ENCODE measurements at regions not wholly inside any gene's neighbourhood (a gene's known extent, or its start where the extent isn't known, plus 50 kb on each side); places are given as distances from the start of the nearest gene placed in this dataset.

GRCh38 chr13:48783695-48784230 lies 130.0 kb downstream of the CYSLTR2 start:
- DNase-seq (ENCODE audit: insufficient read length), result no peak
- TF ChIP-seq POLR2AphosphoS5 (IDR thresholded peaks at IDR 0.05; ENCODE audit: low read depth, low read length), result no peak
- TF ChIP-seq POLR2A (IDR thresholded peaks at IDR 0.05; ENCODE audit: low read depth, low read length), result no peak
- TF ChIP-seq TAF1 (IDR thresholded peaks at IDR 0.05; ENCODE audit: borderline replicate concordance, low read depth, low read length), result no peak
- FAIRE-seq, result no peak

GRCh38 chr13:48784916-48785548 lies 131.3 kb downstream of the CYSLTR2 start:
- TF ChIP-seq POLR2AphosphoS5 (IDR thresholded peaks at IDR 0.05; ENCODE audit: low read depth, low read length), result no peak
- no peak for TF ChIP-seq TAF1 (IDR thresholded peaks at IDR 0.05; ENCODE audit: borderline replicate concordance, low read depth, low read length)
- no peak for TF ChIP-seq POLR2A (IDR thresholded peaks at IDR 0.05; ENCODE audit: low read depth, low read length)
- no peak for DNase-seq (ENCODE audit: insufficient read length)
- no peak for FAIRE-seq

- no peak for TF ChIP-seq TAF1 (IDR thresholded peaks at IDR 0.05; ENCODE audit: borderline replicate concordance, low read depth, low read length)
- no peak for TF ChIP-seq POLR2AphosphoS5 (IDR thresholded peaks at IDR 0.05; ENCODE audit: low read depth, low read length)
- TF ChIP-seq POLR2A (IDR thresholded peaks at IDR 0.05; ENCODE audit: low read depth, low read length), result no peak
- FAIRE-seq, result no peak
- no peak for DNase-seq (ENCODE audit: insufficient read length)
Measured at GRCh38 chr13:48790199-48790598, 136.5 kb downstream of the CYSLTR2 start.

GRCh38 chr13:48790966-48791365 lies 137.2 kb downstream of the CYSLTR2 start:
- no peak for FAIRE-seq

GRCh38 chr13:48797127-48797526 lies 143.4 kb downstream of the CYSLTR2 start:
- DNase-seq (ENCODE audit: insufficient read length), result no peak
- TF ChIP-seq TAF1 (IDR thresholded peaks at IDR 0.05; ENCODE audit: borderline replicate concordance, low read depth, low read length), result no peak
- no peak for TF ChIP-seq POLR2A (IDR thresholded peaks at IDR 0.05; ENCODE audit: low read depth, low read length)
- no peak for TF ChIP-seq POLR2AphosphoS5 (IDR thresholded peaks at IDR 0.05; ENCODE audit: low read depth, low read length)
- FAIRE-seq, result no peak

More at GRCh38 chr13:48790966-48791365, 137.2 kb downstream of the CYSLTR2 start:
- no peak for DNase-seq (ENCODE audit: insufficient read length)
- no peak for TF ChIP-seq TAF1 (IDR thresholded peaks at IDR 0.05; ENCODE audit: borderline replicate concordance, low read depth, low read length)
- TF ChIP-seq POLR2AphosphoS5 (IDR thresholded peaks at IDR 0.05; ENCODE audit: low read depth, low read length), result no peak
- no peak for TF ChIP-seq POLR2A (IDR thresholded peaks at IDR 0.05; ENCODE audit: low read depth, low read length)

GRCh38 chr13:48797761-48798160 lies 144.0 kb downstream of the CYSLTR2 start:
- FAIRE-seq, result no peak
- DNase-seq (ENCODE audit: insufficient read length), result no peak
- TF ChIP-seq TAF1 (IDR thresholded peaks at IDR 0.05; ENCODE audit: borderline replicate concordance, low read depth, low read length) (no peak), POLR2AphosphoS5 (IDR thresholded peaks at IDR 0.05; ENCODE audit: low read depth, low read length) (no peak)

GRCh38 chr13:48798180-48798579 lies 144.5 kb downstream of the CYSLTR2 start:
- DNase-seq (ENCODE audit: insufficient read length) (no peak), FAIRE-seq (no peak)
- no peak for TF ChIP-seq POLR2AphosphoS5 (IDR thresholded peaks at IDR 0.05; ENCODE audit: low read depth, low read length)
- TF ChIP-seq TAF1 (IDR thresholded peaks at IDR 0.05; ENCODE audit: borderline replicate concordance, low read depth, low read length), result no peak
- no peak for TF ChIP-seq POLR2A (IDR thresholded peaks at IDR 0.05; ENCODE audit: low read depth, low read length)

- no peak for TF ChIP-seq POLR2A (IDR thresholded peaks at IDR 0.05; ENCODE audit: low read depth, low read length)
- TF ChIP-seq POLR2AphosphoS5 (IDR thresholded peaks at IDR 0.05; ENCODE audit: low read depth, low read length), result no peak
- TF ChIP-seq TAF1 (IDR thresholded peaks at IDR 0.05; ENCODE audit: borderline replicate concordance, low read depth, low read length), result no peak
- FAIRE-seq (no peak), DNase-seq (ENCODE audit: insufficient read length) (no peak)
Measured at GRCh38 chr13:48801255-48801654, 147.5 kb downstream of the CYSLTR2 start.

- TF ChIP-seq TAF1 (IDR thresholded peaks at IDR 0.05; ENCODE audit: borderline replicate concordance, low read depth, low read length), result no peak
- no peak for TF ChIP-seq POLR2A (IDR thresholded peaks at IDR 0.05; ENCODE audit: low read depth, low read length)
- no peak for TF ChIP-seq POLR2AphosphoS5 (IDR thresholded peaks at IDR 0.05; ENCODE audit: low read depth, low read length)
- FAIRE-seq (no peak), DNase-seq (ENCODE audit: insufficient read length) (no peak)
Measured at GRCh38 chr13:48804821-48805601, 151.3 kb downstream of the CYSLTR2 start.

GRCh38 chr13:48806522-48806921 lies 152.8 kb downstream of the CYSLTR2 start:
- FAIRE-seq, result no peak
- TF ChIP-seq TAF1 (IDR thresholded peaks at IDR 0.05; ENCODE audit: borderline replicate concordance, low read depth, low read length) (no peak), POLR2A (IDR thresholded peaks at IDR 0.05; ENCODE audit: low read depth, low read length) (no peak), POLR2AphosphoS5 (IDR thresholded peaks at IDR 0.05; ENCODE audit: low read depth, low read length) (no peak)
- no peak for DNase-seq (ENCODE audit: insufficient read length)

- TF ChIP-seq TAF1 (IDR thresholded peaks at IDR 0.05; ENCODE audit: borderline replicate concordance, low read depth, low read length), result no peak
- no peak for TF ChIP-seq POLR2A (IDR thresholded peaks at IDR 0.05; ENCODE audit: low read depth, low read length)
- no peak for TF ChIP-seq POLR2AphosphoS5 (IDR thresholded peaks at IDR 0.05; ENCODE audit: low read depth, low read length)
- DNase-seq (ENCODE audit: insufficient read length) (no peak), FAIRE-seq (no peak)
Measured at GRCh38 chr13:48808683-48809082, 155.0 kb downstream of the CYSLTR2 start.

GRCh38 chr13:48810013-48810412 lies 156.3 kb downstream of the CYSLTR2 start:
- FAIRE-seq (no peak), DNase-seq (ENCODE audit: insufficient read length) (no peak)
- TF ChIP-seq POLR2A (IDR thresholded peaks at IDR 0.05; ENCODE audit: low read depth, low read length), result no peak
- no peak for TF ChIP-seq POLR2AphosphoS5 (IDR thresholded peaks at IDR 0.05; ENCODE audit: low read depth, low read length)
- no peak for TF ChIP-seq TAF1 (IDR thresholded peaks at IDR 0.05; ENCODE audit: borderline replicate concordance, low read depth, low read length)
